ENCODE measurements at regions not wholly inside any gene's neighbourhood (a gene's known extent, or its start where the extent isn't known, plus 50 kb on each side); places are given as distances from the start of the nearest gene placed in this dataset.

- Histone ChIP-seq H3K4me3 (no peak overlapping the region), H3K36me3 (ENCODE audit: insufficient read depth, low read length) (no peaks in the 10 kb centered on the region), H3K27ac (no peak overlapping the region), H3K9me3 (ENCODE audit: low read depth, low read length) (no peaks in the 10 kb centered on the region), H3K9ac (ENCODE audit: insufficient read length) (no peak overlapping the region)
- no peak for DNase-seq (ENCODE audit: low read depth, low spot score)
- TF ChIP-seq POLR2AphosphoS5 (IDR thresholded peaks at IDR 0.05; ENCODE audit: borderline replicate concordance, low read depth, low read length) (no peak), EZH2 (IDR thresholded peaks at IDR 0.05) (no peak), FOXP2 (optimal IDR thresholded peaks at IDR 0.05; ENCODE audit: control extremely low read depth, extremely low read length, insufficient read depth) (no peak)
These were observed 123.2 kb upstream of the SLC7A14 start for GRCh38 chr3:170709046-170709445.

DNA sequence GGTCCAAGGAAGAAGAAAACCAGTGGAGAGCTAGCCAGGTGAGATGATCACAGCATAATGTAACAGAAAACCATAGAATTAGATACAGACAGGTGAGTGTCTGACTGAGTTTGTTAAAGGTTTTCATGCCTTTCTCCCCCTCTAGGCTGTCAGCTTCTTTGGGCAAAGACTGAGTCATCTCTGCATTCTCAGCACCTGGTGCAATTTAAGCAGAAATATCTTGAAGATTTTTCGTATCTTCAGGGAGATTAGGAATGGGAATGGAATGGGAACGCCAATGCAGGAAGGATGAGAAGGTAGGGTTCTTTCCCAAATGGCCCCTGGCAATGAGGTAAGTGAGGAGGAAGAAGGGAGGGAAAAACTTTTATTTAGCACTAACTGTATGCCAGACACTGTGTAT, 122.0 kb upstream of the SLC7A14 start:
- no peak for DNase-seq (ENCODE audit: low read depth, low spot score)
- no peak overlapping the region for H3K27ac ChIP-seq
- H3K36me3 ChIP-seq (ENCODE audit: insufficient read depth, low read length): no peaks in the 10 kb centered on the region
- no peak overlapping the region for H3K9ac ChIP-seq (ENCODE audit: insufficient read length)
- no peak overlapping the region for H3K4me3 ChIP-seq
- TF ChIP-seq EZH2 (IDR thresholded peaks at IDR 0.05) (no peak), FOXP2 (optimal IDR thresholded peaks at IDR 0.05; ENCODE audit: control extremely low read depth, extremely low read length, insufficient read depth) (no peak), POLR2AphosphoS5 (IDR thresholded peaks at IDR 0.05; ENCODE audit: borderline replicate concordance, low read depth, low read length) (no peak)
- H3K9me3 ChIP-seq (ENCODE audit: low read depth, low read length): no peaks in the 10 kb centered on the region

DNA sequence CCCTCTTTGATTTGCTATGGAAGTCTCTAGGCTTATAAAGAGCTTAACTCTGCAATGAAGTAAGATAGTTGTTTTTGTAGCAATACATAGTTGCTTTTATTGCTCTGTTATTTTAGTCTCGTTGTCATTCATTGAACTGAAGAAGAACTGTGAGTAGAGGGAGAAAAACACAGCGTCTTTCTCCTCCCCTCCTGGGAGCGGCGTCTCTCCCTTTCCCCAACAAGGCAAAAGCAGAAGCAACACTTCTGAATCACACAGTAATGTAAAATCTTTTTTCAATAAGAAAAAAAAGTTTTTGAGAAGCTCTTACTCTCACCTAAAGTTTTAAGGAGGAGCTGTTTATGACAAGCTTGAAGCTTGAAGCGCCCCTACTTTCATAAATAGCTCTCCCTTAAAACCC, 119.3 kb upstream of the SLC7A14 start:
- no peak for DNase-seq (ENCODE audit: low read depth, low spot score)
- Histone ChIP-seq H3K4me3 (no peak overlapping the region), H3K36me3 (ENCODE audit: insufficient read depth, low read length) (no peaks in the 10 kb centered on the region), H3K9me3 (ENCODE audit: low read depth, low read length) (no peaks in the 10 kb centered on the region), H3K27ac (no peak overlapping the region), H3K9ac (ENCODE audit: insufficient read length) (no peak overlapping the region)
- TF ChIP-seq POLR2AphosphoS5 (IDR thresholded peaks at IDR 0.05; ENCODE audit: borderline replicate concordance, low read depth, low read length) (no peak), FOXP2 (optimal IDR thresholded peaks at IDR 0.05; ENCODE audit: control extremely low read depth, extremely low read length, insufficient read depth) (no peak), EZH2 (IDR thresholded peaks at IDR 0.05) (no peak)

DNA sequence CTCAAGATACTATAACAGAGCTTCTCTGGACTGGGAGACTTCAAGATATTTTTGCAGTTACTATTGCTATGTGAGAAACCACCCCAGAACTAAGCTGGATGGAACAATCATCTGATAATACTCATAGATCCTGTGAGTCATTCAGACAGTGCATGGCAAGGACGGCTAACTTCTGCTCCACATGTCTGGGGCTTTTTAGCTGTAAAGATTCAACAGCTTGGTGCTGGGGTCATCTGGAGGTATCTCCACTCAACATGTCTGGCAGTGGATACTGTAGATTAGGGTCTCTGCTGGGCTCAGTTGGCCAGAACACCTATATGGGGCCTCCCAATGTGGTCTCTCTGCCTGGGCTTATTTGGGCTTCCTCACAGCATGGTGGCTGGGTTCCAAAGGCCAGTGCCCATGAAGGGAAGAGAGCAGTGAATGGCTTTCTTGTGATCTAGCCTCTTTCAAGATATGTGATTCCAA, 117.3 kb upstream of the SLC7A14 start:
- Histone ChIP-seq H3K9me3 (ENCODE audit: low read depth, low read length) (no peaks in the 10 kb centered on the region), H3K9ac (ENCODE audit: insufficient read length) (no peak overlapping the region), H3K36me3 (ENCODE audit: insufficient read depth, low read length) (no peaks in the 10 kb centered on the region), H3K4me3 (no peak overlapping the region), H3K27ac (no peak overlapping the region)
- TF ChIP-seq POLR2AphosphoS5 (IDR thresholded peaks at IDR 0.05; ENCODE audit: borderline replicate concordance, low read depth, low read length): no peak
- TF ChIP-seq EZH2 (IDR thresholded peaks at IDR 0.05): no peak
- TF ChIP-seq FOXP2 (optimal IDR thresholded peaks at IDR 0.05; ENCODE audit: control extremely low read depth, extremely low read length, insufficient read depth): no peak
- no peak for DNase-seq (ENCODE audit: low read depth, low spot score)

DNA sequence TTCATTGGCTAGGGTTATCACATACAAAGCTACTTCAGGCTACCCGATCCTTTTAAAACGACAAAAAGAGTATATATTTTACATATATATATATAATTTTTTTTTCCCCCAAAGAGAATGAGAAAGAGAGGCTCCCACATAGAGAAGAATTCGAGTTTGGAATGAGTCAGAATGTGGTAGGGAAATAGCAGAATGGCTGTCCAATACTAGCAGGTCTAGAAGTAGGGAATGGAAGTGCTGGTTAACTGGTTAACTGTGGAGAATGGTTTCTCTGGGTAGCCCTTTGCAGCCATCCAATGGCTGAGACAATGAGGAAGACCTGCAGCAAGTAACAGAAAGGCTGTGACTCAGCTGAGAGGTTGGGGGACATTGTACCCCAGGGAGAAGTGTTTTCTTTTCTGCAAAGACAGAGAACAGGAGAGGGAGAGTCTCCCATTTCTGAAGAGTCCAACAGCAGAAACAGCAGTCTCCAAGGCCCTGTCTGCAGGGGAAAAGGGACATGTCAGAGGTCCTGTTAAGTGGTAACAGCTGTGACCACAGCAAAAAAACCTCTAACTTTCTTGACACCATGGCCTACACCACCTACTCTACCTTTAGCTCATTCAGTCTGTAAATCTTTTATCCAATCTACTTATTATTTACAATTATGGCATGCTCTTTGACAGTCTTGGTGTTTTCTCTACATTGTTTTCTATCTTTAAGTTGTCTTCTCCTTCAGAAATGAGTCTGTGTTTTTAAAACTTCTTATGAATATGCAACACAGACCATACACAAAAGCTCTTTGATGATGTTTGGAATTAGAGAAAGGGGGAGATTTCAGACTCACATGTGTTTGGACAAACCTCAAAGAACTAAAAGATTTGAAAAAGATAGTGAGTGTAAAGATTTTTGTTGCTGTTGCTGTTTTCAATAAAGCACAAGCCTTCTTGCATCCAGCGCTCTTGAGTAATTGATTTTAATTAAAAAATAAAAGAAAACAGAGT, 116.1 kb upstream of the SLC7A14 start:
- TF ChIP-seq EZH2 (IDR thresholded peaks at IDR 0.05) (no peak), FOXP2 (optimal IDR thresholded peaks at IDR 0.05; ENCODE audit: control extremely low read depth, extremely low read length, insufficient read depth) (no peak), POLR2AphosphoS5 (IDR thresholded peaks at IDR 0.05; ENCODE audit: borderline replicate concordance, low read depth, low read length) (no peak)
- H3K4me3 ChIP-seq: no peak overlapping the region
- no peak overlapping the region for H3K9ac ChIP-seq (ENCODE audit: insufficient read length)
- no peaks in the 10 kb centered on the region for H3K36me3 ChIP-seq (ENCODE audit: insufficient read depth, low read length)
- DNase-seq (ENCODE audit: low read depth, low spot score): no peak
- H3K9me3 ChIP-seq (ENCODE audit: low read depth, low read length): no peaks in the 10 kb centered on the region
- no peak overlapping the region for H3K27ac ChIP-seq

DNA sequence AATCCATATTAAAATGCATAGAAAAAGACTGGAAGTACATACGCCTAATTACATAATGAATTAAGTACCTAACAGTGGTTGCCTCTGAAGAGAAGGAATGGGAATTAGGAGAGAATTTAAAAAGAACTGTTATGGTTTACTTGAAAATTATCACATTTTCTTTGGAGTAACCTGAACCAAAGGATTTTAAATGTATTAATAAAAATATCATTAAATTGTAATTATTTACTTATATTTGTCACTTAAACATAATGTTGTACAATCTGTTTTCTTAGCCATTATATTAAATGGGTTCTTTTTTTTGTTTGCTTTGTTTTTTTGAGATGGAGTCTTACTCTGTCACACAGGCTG, 114.2 kb upstream of the SLC7A14 start:
- H3K27ac ChIP-seq: no peak overlapping the region
- no peak overlapping the region for H3K9ac ChIP-seq (ENCODE audit: insufficient read length)
- no peak for DNase-seq (ENCODE audit: low read depth, low spot score)
- H3K9me3 ChIP-seq (ENCODE audit: low read depth, low read length): no peaks in the 10 kb centered on the region
- TF ChIP-seq FOXP2 (optimal IDR thresholded peaks at IDR 0.05; ENCODE audit: control extremely low read depth, extremely low read length, insufficient read depth) (no peak), EZH2 (IDR thresholded peaks at IDR 0.05) (no peak), POLR2AphosphoS5 (IDR thresholded peaks at IDR 0.05; ENCODE audit: borderline replicate concordance, low read depth, low read length) (no peak)
- no peaks in the 10 kb centered on the region for H3K36me3 ChIP-seq (ENCODE audit: insufficient read depth, low read length)
- H3K4me3 ChIP-seq: no peak overlapping the region

- Histone ChIP-seq H3K9me3 (ENCODE audit: low read depth, low read length) (no peaks in the 10 kb centered on the region), H3K9ac (ENCODE audit: insufficient read length) (no peak overlapping the region), H3K27ac (no peak overlapping the region), H3K36me3 (ENCODE audit: insufficient read depth, low read length) (no peaks in the 10 kb centered on the region), H3K4me3 (no peak overlapping the region)
- TF ChIP-seq EZH2 (IDR thresholded peaks at IDR 0.05): no peak
- no peak for TF ChIP-seq FOXP2 (optimal IDR thresholded peaks at IDR 0.05; ENCODE audit: control extremely low read depth, extremely low read length, insufficient read depth)
- no peak for TF ChIP-seq POLR2AphosphoS5 (IDR thresholded peaks at IDR 0.05; ENCODE audit: borderline replicate concordance, low read depth, low read length)
- DNase-seq (ENCODE audit: low read depth, low spot score): no peak
These were observed 113.5 kb upstream of the SLC7A14 start for GRCh38 chr3:170699158-170700053.

DNA sequence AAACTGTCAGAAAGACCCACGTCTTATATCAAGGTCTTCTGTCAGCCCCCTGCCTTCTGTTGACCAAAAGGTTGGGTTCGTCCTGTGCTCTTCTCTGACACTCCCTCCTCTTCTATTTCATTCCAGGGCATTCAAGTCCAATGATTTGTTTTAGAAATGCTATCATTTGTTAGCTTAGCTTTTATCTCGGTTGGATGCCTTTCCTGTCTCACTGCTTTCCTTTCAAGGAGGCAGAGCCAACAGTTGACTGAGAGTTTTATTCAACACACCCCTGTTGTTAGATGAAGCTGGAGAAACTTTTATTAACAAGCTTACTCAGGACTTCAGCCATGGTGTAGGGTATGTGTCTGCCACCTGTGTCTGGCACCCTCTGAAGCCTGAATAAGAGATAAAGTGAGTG, 112.0 kb upstream of the SLC7A14 start:
- H3K9ac ChIP-seq (ENCODE audit: insufficient read length): no peak overlapping the region
- H3K36me3 ChIP-seq (ENCODE audit: insufficient read depth, low read length): no peaks in the 10 kb centered on the region
- TF ChIP-seq EZH2 (IDR thresholded peaks at IDR 0.05) (no peak), FOXP2 (optimal IDR thresholded peaks at IDR 0.05; ENCODE audit: control extremely low read depth, extremely low read length, insufficient read depth) (no peak), POLR2AphosphoS5 (IDR thresholded peaks at IDR 0.05; ENCODE audit: borderline replicate concordance, low read depth, low read length) (no peak)
- no peak overlapping the region for H3K4me3 ChIP-seq
- no peaks in the 10 kb centered on the region for H3K9me3 ChIP-seq (ENCODE audit: low read depth, low read length)
- DNase-seq (ENCODE audit: low read depth, low spot score): no peak
- no peak overlapping the region for H3K27ac ChIP-seq
